Stimulated activated CD8-positive, alpha-beta memory T cell treated with anti-CD3 and anti-CD28 coated beads, Interleukin-4, amount 100 ng/mL, for 24 hours (primary cell): ENCODE measurements at regions not wholly inside any gene's neighbourhood (a gene's known extent, or its start where the extent isn't known, plus 50 kb on each side); places are given as distances from the start of the nearest gene placed in this dataset.
A peak's percentile ranks its signal among the peaks of the same experiment; 100 is the strongest.

ENCODE experiments used
- DNase-seq: peaks from one replicate; pipeline ENCODE4 v3.0.0-alpha.2; 2020; ENCODE audit warnings: low read depth

DNA sequence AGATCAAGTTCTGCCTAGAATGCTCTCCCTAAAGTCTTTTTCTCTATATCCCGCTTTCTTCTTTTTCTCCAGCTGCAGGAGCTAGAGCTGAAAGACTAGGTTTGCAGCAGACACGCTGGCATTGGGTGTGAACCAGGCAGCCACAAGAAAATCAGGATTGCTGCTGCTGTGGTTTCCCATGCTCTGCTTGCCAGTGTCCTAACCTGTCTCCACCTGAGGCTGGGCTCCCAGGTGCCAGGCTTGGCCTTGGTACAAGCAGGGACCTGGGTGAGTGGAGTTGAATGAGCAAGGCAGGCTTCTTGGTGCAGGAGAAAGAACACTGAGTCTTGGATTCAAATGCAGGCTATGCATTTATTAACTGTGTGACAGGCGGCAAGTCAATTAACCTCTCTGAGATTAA, 440.3 kb upstream of the MAF start:
- DNase-seq = no peak

DNA sequence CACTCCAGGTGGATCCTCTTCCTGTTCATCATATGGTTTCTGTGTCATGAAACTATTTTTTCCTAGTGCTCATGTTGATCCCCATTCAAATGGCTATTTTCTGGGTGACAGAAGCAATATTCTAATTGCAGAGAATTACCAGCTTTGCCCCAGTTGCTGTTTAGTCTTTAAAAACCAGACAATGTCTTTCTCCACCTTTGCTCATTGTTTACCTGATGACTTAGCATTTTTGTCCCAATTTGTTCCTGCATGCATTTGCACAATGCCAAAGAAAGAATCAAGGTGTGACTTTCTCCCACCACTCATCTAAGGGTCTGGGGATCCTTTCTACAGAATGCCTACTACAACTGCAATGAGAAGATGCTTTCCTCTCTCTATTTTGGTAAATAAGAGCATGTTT, 439.9 kb upstream of the MAF start:
- no peak for DNase-seq

DNA sequence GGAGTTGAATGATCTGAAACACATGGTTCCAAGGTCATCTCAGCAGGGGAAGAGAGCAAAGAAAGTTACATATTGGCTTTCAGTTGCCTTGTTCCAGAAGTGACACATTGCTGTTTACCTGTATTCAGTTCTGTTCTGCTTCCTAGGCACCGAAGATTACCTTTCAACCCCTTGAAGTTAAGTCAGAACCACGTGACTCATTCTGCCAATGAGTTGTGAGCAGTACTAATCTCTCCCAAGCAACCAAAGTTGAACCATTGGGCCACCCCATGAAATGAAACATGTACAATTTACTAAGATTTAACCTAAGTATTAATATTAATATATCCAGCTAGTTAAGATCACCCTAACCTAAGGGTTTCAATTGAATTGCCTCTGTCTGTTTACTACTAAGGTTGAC, 439.2 kb upstream of the MAF start:
- DNase-seq = no peak

DNA sequence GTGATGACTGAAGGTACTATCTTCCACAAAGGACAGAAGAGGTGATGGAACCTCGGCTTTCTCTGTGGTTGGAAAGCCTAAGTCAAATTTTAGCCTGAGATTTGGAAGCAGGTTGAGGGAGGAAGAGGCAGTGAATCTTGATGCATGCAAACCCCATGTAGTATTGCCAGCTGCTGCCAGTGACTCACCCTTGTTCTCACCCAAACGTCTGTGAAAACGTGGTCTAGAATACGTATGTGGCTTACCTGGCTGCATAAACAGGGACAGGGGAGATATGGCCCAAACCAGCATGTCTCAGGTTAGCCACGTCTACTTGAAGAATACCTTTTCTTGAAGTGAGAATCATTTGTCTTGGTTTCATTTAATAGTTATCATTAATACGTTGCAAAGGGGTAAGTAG, 438.0 kb upstream of the MAF start:
- DNase-seq = no peak

DNA sequence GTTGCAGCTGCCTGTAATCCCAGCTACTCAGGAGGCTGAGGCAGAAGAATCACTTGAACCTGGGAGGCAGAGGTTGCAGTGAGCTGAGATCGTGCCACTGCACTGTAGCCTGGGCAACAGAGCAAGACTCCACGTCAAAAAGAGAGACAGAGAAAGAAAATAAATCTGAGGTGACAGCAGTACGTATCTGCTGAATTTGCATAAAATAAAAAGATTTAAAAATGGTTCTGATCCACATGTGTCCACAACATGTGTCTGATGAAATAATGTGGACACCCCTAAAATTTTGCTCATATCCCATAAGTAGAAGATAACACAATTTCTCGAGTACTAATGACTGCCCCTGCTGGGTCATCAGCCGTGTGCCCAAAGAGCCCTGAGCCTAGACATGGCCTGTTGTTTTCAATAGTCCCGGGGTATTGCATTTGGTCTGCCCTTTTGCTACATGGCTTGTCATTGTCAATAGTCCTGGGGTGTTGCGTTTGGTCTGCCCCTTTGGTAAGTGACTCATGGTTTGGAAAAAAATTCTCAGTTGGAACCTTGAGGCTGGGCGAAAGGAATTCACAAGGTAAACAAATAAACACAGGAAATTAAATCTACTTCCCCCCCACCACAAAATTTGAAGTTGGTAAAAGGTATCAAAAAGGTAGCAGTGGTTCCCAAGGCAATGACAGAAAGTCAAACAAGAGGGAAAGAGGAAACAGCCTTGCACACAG, 434.6 kb upstream of the MAF start:
- DNase-seq = no peak

DNA sequence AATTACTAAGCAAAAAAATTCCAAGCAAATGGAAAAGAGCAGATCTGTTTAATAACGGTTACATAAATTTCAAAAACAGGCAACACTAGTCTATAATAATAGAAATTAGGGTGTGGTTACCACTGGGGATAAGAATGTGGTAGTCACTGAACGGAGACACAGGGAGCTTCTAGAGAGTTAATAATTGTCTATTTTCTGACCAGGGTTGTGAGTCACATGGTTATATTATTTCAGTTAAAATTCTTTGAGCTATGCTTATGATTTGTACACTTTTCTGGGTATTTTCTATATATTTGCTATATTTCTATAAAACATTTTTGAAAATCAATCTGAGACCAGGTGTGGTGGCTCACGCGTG, 433.9 kb upstream of the MAF start:
- DNase-seq = no peak

DNA sequence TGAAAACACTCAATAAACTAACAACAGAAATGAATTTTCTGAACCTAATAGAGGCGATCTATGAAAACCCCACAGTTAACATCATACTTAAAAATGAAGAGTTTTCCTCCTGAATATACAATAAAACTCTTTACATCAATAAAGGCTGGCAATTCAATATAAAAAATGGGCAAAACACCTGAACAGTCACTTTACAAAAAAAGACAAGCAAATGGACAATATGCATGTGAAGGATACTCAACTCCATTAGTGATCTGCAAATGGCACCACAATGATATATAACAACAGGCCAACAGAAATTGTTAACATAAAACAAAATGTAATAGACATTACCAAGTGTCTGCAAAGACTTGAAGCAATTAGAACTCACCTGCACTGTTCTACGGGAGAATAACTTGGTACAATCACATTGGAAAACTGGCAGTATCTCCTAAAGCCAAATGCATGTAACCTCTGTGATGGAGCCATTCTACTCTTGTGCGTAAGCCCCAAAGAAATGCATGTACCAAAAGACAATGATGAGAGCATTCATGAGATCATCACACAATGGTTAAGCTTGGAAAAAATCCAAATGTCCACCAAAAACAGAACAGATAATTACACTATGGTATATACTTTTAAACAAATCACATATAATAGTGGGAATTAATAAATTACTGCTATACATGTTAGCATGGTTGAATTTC, 433.4 kb upstream of the MAF start:
- no peak for DNase-seq

DNA sequence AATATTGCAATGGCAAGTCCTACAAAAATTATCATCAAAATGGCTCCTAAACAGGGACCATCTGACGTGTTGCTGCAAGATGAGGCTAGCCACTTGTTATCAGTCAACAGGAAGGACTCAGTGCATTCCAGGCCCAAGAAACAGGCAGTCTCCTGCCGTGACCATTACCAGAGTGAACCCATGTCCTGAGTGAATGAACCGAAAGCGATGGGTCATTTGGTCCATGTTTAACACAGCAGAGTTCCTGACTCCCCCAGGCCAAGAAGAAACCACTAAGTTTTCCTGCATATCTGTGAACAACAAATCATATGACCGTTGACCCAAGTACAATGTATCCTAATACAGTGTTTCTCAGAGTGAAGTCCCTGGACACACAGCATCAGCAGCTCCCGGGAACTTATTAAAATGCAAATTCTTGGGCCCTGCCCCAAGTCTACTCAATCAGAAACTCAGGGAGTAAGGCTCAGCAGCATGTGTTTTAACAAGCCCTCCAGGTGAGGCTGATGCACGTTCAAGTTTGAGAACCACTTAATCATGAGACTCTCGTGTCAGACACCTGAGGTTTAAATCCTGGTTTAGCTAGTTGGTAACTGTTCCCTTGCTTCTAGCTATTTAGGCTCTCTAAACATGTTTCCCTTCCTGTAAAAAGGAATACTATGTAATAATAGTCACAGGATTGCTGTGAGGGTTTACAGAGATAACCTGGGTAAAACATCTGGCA, 429.4 kb upstream of the MAF start:
- DNase-seq = no peak

DNA sequence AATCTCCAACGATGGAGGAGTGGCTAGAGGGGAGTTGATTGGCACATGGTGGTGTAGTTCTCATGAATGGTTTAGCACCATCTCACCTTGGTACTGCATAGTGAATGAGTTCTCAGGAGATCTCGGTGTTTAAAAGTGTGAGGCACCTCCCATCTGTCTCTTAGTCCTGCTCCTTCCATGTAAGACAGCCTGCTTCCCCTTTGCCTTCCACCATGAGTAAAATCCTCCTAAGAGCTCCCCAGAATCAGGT, 428.8 kb upstream of the MAF start:
- DNase-seq = no peak

DNA sequence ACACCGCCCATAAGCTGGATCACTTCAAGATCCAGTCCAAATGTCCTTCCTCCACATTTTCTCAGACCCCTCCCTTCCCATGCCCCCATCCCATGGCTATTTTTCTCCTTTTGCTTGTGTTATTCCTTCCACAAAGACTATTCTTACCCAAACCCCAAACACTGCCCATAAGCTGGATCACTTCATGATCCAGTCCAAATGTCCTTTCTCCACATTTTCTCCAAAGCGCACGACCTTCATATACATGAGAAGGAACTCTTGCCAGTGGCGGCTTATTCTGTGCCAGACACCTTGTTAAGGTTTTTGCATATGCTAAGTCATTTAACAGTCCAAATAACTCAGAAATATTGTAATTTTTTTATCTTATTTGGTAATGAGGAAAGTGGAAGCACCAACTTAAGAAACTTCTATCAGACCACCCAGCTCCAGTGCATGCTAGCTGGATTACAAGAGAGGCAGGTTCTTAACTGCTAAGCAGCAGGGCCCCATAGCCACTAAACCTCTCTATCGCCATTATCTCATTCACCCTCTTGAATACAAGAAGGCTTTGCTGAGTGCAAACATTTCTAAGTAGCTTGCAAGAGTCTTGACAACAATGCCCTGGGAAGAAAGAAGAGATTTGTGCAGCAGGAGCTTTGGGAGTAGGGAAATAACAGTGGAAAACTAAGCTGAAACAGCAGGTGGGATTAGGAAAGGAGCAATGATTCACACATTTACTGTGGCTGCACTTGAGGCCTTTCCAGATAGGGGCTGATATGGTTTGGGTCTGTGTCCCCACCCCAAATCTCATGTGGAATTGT, 428.2 kb upstream of the MAF start:
- no peak for DNase-seq

DNA sequence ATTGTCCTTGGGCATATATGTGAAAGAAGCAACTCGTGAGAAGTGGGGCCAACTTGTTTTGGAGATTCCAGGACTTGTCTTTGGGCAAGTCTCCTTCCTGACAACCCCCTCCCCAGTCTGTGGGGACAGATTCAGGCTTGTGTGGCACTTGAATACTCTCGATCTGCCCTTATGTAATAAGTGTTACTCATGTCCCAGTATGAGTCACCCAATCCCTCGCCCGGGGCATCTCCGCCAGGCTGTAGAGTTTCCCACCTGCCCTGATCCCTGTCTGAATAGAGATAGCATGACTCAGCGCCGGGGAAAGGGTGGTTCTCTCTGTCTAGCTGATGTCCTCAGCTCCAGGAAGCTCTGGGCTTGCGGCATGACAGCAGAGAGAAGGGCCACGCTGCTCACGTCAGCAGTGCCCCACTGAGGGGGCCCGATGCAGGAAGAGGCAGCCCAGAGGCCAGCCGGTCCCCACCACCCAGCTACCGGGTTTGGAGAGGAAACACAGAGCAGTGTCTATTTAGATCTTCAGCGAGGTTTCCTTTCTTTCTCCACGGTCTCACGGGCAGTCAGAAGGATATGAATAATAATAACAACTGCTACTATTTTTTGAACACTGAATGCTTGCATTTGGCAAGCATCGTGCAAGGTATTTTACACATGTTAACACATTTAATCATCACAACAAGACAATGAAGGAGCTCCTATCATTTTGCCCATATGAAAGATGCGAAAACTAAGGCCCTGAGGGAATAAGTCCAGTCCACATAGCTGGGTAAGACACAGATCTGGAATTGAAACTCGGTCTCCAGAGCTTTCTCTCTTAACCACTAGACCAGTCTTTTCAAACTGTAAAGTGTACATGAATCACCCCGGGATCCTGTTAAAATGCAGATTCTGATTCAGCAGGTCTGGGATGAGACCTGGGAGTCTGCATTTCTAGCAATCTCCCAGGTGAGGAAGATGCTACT, 426.7 kb upstream of the MAF start:
- DNase-seq = peak; percentile 25

DNA sequence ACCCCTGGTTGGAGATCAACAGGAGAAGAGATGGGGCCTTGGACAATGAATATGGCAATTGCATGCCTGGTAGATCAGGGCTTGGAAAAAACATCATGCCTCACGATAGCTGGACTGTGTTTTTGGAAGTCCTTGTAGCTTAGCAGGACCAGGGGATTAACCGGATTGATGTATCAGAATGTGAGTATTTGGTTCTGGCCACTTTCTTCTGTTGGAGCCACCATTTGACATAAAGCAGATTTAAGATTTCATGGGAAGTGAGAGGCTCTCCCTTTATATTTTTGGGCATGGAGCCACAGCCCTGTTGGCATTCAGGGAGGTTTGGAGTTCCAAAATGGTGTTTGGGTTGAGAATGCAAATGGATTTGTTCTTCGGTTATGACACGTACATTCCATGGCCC, 424.7 kb upstream of the MAF start:
- no peak for DNase-seq

DNA sequence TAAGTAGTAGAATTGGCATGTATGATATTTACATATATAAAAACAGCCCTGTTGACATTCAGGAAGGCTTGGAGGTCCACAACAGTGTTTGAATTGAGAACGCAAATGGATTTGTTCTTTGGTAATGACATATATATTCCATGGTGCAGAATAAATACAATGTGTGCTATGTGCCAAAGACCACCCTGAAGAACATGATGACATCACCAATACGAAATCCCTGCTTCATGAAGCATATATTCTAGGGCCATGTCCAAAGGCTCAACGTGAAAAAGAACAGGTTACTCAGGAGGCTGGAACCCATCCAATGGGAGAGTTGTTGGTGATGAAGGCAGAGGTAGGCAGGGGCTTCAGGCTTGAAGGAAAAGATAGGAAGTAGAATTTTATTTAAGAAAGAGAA, 423.9 kb upstream of the MAF start:
- no peak for DNase-seq

DNA sequence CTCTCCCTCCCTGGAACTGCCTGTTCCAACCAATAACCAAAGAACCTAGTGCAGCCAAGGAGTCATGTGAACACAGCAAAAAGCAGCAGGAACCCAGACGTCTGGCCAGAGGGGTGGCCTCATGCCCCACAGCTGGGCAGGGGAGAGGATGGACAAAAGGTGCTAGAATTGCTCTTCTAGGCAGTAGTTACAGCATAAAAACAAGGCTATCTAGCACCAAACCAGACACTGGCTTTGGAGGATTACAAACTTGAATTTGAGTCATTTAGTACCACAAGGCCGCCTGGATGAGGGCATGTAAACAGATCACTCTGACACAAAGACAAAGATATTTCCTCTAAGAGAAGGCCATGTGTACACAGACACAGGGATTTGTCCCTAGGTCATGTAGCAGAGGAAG, 423.3 kb upstream of the MAF start:
- no peak for DNase-seq

DNA sequence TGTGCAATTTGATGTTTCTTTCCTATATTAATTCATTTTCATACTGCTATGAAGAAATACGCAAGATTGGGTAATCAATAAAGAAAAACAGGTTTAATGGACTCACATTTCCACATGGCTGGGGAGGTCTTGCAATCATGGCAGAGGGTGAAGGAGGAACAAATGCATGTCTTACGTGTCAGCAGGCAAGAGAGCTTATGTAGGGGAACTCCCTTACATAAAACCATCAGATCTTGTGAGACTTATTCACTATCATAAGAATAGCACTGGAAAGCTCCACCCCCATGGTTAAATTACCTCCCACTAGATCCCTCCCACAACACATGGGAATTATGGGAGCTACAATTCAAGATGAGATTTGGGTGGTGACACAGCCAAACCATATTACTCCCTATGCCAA, 418.9 kb upstream of the MAF start:
- no peak for DNase-seq

DNA sequence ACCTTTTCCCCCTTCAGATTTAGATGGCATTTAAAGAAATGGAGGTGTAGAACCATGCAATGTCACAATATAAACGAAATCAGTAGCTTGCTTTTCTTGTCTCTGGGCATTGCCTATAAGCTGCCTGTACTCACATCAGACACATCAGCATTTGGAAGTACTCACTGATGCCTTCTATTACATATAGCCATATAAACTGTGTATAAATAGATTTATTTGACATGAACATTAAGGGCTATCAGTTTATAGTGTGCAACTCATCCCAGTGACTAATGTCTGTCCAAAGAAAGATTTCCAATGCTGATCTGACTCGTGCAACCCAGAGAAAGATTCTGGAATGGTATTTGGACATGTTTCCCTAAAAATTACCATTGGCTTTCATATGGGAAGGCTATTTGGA, 417.9 kb upstream of the MAF start:
- no peak for DNase-seq

DNA sequence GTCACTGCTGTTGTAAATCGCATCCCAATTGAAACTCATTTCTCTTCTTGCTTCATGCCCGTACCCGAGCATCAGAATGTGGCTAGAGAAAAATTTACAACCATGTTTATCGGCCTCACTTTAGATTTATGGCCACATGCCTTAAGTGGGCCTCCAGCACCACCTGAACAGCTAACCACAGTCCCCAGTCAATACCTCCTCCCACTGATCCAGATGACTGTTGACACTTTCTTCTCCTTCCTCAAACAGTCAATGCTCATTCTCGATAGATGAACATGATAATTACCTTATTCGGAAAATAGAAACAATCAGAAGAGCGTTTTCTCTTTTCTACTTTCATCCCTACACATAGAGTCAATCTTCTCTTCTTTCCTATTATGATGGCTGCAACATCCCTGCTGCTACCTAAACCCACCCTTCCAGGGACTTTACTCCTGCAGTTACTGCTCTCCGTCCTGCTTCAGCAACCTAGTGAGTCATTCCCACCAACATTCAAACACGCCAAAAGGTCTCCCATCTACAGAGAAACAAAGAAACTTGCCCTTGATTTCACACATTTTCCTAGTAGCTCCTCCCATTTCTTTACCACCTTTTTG, 416.3 kb upstream of the MAF start:
- DNase-seq = no peak

DNA sequence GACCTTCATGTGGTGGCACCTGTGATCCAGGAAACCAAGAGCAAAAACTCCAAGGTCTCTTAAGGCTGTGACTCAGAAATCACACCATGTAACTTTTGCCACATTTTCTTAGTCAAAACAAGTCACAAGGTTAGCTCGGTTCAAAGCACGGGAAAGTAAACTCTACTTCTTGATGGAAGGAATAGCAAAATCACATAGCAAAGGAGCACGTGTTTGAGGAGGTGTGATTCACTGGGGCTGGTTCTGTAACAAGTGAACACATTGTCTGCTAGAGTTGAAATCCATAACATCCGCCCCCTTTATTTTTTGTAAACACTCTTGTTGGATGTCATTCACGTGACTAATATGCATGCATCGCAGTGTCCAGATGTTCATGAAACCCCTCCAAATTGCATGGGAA, 415.0 kb upstream of the MAF start:
- no peak for DNase-seq

DNA sequence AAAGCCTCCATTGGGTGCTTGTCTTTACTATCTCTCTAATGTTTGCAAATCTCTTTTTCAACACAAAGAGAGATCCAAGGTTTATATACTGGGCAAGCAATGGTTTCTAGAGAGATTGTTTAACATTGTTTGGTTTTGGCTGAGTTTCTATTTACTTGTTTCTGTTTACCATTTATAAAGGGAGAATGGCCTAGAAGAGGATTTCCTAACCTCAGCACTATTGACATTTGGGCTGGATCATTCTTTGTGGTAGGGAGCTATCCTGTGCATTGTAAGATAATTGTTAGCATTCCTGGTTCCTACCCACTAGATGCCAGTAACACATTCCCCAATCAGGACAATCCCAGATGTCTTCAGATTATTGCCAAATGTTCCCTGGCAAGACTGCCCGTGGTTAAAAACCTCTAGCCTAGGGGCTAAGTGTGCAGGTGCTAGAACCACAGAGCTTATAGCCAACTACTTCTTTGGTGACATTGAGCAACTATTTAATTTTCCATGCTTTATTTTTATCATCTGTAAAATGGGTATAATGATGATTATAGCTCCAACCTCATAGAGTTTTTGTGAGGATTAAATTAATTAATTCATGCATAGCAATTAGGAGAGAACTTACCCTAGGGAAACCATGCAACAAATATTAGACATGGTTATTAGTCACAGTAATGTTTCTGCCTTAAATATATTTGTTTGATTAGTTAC, 413.9 kb upstream of the MAF start:
- DNase-seq = no peak

DNA sequence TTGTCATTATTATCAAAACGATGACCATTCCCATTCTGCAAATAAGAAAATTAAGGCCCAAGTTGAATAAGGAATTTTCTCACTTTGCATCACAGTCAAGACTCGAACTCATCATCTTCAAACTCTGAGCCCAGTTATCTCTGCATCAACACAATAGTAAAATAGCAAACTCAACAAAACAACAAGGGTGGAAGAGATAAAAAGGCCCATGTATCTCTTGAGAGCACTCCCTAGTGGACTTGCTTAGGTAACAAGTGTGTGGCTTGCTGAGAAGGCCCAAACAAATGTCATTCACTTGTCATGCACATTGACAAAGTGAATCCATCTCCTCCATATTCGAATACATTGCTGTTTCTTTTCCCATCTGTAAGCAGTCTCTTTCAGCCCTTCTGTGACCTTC, 412.0 kb upstream of the MAF start:
- no peak for DNase-seq
